ENCODE measurements at regions not wholly inside any gene's neighbourhood (a gene's known extent, or its start where the extent isn't known, plus 50 kb on each side); places are given as distances from the start of the nearest gene placed in this dataset.
"Not testable (repeated sequence)": the region's sequence is repeated elsewhere in the genome, so short reads cannot be mapped to it uniquely, and the experiment has no call there.

DNA sequence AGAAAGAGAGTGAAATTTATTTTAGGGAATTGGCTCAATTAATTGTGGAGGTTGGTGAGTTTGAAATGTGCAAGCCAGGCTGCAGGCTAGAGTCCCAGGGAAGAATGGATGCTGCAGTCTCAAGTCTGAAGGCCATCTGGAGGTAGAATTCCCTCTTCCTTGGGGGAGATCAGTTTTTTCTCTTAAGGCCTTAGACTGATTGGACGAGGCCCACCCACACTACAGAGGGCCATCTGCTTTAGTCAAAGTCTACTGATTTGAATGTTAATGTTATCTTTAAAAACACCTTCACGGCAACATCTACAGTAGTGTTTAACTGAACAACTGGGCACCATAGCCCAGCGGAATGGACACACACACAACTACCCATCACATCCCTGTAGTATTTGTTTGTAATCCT, 245.9 kb upstream of the IRF2BP2 start:
- no peak for DNase-seq

DNA sequence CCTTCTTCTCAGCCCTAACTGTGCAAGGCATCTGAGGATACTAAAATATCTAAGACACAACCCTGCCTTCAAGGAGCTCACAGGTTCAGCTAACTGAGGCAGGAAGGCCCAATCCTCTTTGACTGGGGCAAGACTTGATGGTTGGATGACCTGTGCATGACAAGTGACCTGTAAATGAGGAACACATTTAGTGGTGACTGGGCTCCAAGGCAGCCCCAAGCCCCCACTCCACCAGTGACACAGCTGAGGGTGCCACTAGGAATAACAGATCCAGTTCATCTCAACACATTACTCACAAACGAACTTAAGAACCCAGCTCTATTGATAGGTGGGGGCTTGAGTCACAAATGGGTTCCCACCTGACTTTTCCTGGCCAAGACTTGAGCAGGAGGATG, 244.7 kb upstream of the IRF2BP2 start:
- no peak for DNase-seq

DNA sequence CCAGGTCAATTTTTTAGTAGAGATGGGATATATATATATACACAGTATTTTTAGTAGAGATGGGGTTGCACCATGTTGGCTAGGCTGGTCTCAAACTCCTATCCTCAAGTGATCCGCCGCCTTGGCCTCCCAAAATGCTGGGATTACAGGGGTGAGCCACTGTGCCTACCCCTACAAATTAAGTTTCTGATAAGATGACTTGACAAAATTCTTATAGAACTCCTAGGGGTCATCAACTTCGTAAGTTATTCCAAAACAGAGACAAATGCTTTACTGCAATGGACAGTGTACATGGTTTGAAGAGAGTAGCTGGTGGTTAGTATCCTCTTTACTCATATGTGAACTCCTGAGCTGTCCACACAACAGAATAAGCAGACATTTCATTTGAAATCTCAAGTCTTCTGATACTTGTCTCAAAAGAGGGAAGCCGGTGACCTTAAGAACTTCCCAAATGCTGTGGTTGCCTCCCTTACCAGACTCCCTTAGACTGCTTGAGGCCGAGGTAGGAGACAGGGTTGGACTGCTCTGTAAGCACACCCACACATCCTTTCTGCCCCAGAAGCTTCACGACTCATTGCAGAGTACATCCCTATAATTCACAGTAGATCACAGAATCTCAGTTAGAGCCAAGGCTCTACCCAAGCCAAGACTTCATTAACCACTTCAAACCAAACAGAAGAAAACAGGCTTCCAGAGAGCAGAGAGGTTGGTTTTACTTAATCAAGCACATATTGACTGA, 244.1 kb upstream of the IRF2BP2 start:
- peak; percentile 46 for DNase-seq

DNA sequence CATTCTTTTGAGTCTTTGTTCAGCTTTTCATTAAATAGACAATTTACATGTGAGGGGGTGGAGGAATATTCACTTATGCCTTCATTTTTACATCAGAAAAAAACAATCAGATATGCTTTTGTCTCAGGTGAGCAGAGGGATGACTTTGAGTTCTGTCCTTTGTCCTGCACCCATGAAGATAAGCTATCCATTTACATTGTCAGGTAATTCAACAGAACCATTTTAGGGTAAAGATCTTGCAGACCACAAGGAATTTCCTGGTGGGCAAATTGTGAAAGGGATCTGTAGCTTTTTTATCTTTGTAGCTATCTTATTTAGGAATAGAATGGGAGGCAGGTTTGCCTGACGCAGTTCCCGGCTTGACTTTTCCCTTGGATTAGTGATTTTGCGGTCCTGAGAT, 242.7 kb upstream of the IRF2BP2 start:
- no peak for DNase-seq

DNA sequence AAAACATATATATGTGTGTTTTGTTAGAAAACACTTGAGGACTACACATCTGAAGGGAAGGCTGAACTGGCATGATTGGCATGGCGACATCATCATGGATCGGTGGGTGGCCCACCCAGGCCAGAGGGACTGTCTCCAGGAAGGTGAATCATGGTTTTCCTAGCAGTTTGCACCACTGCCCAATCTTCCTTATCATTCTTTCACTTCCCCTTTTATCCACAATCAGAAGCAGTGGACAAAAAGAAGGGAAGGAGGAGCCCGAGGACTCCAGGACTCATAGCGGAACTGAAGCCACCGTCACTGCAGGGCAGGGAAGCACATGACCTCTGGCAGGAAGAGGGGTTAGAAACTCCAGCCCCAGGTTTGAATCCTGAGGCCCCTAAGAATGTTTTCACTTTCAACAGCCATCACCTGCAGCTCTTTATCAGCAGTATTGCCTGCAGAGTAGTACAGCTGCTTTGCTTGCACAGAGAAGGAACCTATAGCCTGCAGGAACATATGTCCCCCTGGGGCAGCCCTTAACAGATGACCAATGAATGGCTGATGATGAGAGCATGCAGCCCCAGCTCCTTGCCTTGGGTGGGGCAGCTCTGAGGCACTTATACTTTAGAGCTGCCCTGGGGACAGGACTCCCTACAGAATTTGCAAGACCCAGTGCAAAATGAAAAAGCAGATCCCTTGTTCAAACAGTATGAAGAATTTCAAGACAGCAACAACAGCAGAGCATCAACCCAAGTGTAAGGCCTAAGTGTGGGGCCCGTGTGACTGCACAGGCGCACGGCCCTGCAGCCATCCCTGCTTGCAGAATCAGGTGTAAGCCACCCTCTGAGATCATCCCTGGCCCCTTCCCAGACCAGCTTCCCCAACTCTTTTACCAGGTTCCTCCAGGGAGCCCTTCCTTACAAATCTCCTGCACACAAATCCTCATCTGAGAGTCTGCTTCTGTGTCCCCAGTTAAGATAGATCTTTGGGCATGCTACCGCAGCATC, 241.8 kb upstream of the IRF2BP2 start:
- DNase-seq: peak; percentile 92

DNA sequence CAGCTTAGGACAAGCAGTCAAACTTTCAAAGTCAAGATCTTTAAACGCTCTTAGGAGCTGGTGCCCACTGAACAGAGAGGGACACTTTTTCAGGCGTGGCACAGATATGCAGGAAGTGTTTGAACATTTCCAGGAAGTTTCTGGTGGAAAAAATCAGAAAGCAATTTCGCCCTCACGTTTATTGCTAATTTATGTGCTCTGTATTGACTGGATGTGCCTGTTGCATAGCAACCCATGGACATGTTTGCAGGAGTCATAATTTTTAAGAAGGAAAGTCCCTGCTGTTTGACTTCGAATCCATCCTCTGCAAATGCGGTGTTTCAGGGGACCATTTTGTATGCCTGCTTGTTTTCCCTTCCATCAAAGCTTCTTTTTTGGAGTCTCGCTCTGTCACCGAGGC, 239.9 kb upstream of the IRF2BP2 start:
- DNase-seq: no peak

DNA sequence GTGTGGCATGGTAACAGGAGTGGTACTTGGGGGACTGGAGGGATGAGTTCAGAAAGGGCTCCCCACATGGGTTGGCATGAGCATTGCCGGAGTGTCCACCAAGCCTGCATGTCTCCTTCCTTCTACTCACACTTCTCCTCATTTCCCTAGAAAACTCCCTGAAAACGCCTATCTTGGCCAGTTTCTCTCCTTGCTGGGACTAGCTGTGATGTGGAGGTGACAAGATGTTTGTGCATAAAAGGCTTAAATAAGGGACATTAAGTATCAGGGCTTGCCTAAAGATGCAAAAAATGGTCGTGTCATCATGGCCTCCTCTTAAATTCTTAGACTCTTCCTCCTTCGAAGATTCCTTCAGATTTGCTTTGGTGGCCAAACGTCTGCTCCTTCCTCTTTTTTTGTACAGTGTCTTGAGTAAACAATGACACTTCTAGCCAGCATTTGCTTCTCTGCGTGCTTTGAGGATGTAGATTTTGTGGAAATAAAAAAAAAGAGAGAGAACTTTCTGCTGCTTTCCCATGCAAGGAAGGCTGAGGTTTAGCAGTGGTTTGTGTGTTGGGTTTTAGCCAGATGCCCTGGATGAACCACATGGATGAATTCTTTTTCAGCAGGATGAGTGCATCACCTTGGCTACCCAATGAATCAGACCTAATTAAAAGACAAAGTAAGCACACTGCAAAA, 239.1 kb upstream of the IRF2BP2 start:
- peak; percentile 91 for DNase-seq

DNA sequence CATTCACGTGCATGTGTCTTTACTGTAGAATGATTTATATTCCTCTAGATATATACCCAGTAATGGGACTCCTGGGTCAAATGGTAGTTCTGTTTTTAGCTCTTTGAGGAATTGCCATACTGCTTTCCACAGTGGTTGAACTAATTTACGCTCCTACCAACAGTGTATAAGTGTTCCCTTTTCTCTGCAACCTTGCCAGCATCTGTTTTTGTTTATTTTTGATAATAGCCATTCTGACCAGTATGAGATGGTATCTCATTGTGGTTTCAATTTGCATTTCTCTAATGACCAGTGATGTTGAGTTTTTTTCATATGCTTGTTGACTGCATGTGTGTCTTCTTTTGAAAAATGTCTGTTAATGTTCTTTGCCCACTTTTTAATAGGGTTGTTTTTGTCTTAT, 236.8 kb upstream of the IRF2BP2 start:
- not testable (repeated sequence) for DNase-seq

DNA sequence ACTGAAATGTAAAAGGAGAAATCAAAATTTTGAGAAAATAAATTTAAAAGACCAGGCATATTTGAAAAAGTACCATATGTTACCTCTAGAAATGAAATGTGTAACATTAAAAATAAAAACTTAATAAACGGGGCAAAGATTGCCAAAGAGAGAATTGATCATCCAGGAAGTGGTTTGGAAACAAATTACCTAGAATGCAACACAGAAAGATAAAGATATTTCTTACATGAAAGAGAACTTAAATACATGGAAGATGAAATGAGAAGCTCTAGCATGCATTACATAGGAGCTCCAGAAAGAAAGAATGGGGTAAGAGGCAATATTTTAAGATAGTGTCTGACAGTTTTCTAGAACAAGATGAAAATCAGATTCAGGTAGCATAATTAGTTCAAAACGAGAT, 235.9 kb upstream of the IRF2BP2 start:
- DNase-seq: no peak

DNA sequence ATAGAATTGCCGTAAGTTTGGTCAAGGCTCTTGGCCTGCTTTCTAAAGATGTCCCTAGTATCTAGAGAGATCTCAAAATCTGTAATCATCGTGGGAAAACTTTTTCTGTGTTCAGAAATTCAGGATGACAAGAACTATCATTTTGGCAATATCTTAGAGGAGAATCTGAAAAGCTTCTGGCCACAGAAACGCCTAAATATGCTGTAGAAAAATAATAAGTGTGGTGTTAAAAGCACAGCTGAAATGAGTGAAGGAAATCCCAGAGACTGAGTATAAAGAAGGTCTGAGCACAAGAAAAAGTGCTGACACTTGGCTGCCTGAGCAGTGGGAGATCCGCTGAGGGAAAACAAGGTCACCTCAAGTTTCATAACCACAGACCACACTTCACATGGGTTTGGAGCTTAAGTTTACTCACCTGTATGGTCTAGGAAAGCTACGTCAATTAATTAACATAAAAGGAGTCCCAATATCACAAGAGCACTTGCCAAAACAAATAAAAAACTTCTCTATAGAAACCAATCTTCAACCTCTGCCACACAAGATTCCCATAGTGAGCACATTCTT, 235.2 kb upstream of the IRF2BP2 start:
- no peak for DNase-seq

DNA sequence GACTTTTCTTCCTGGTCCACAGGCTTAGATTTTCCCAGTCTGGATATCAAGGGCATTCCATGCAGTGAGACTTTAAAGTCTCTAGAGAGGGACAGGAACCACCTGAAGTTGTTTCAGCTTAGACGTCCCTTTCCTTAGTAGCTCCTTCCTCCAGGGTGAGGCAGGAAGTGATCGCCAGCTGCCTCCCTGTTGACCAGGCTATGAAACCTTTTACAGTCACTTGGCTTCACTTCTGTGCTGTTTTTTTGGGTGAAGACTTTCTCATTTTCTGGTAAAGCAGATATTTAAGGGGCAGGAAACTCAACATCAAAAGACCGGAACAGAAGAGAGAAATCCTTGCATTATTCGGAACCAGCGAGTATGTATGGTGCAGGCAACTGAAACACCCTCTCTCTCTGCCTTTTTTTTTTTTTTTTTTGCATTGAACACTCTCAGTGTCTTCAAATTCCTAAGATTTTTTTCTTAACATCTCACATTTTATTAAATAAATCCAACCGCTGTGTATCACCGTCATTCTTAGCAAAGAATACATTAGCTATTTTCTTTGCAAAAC, 234.6 kb upstream of the IRF2BP2 start:
- no peak for DNase-seq

DNA sequence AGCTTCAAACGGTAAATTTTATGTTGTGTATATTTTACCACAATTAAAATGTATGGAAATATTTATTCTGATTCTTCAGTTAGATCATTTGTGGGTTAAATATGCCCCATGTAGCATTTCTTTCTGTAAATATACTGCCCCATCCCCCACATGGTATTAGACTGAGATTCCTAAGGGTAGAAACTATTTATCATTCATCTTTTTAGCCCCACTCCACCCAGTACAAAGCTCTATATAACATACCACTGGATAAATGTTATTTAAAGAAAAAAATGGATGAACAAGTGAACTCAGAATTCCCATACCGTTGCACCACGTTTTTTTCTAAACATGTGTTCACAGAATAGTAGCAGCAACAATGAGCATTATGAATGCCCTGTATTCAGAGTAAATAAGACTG, 234.0 kb upstream of the IRF2BP2 start:
- no peak for DNase-seq

DNA sequence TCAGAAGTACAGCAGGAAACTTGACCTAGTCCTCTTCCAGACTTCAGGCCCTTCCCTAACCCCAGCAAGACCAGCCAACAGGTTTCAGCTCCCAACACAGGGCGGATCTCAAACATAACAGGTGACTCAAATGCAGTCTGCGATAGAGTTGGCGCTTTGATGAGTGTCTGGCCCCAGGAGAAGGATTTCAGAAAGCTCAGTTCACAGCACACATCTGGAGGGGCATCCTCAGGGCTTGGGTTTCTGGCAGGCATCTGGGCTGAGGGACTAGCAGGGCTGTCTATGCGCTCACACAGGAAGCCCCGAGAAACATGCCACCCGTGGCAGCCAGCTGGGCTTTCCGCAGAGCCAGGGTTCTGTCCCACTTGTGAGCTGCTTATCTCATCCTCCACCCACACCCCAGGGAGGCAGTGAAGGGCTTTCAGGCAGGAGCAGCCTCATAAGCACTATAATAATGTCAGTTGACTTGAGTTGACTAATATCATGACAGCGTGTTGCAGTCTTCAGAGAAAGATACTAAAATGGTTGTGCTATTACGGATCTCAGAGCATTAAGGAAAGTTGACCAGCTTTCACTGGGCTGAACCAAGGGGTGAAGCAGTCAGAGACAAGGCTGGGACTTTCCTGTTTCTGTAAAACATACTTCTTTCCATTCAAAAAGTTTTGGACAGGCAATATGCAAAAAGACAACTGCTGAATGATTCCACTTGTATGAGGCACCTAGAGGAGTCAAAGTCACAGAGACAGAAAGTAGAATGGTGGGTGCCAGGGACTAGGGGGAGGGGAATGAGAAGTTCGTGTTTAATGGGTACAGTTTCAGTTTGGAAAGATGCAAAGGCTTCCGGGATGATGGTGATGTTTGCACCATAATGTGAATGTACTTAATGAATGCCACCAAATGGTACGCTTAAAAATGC, 233.0 kb upstream of the IRF2BP2 start:
- peak; percentile 44 for DNase-seq

DNA sequence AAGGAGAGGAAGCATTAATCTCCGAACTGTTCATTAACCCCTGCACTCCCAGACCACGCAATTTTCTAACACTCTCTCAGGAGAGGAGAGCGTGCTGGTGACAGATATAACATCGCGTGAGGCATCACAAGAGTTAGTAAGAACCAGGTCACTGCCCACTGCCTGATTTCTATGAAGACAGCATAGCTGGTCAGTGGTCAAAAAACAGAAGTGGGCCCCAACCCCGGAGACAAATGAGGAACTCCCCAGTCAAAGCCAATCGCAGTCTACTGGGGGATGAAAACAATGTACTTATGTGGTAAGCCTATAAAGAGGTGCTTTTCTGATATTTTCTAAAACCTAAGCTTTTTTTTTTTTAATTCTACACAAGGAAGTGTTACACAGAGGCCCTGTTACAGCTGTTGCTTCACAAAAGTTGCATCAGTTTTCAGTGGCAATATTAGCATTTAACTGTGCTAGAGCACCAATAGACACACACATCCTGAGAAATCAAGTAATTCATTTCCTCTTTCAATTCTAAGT, 231.8 kb upstream of the IRF2BP2 start:
- peak; percentile 97 for DNase-seq

DNA sequence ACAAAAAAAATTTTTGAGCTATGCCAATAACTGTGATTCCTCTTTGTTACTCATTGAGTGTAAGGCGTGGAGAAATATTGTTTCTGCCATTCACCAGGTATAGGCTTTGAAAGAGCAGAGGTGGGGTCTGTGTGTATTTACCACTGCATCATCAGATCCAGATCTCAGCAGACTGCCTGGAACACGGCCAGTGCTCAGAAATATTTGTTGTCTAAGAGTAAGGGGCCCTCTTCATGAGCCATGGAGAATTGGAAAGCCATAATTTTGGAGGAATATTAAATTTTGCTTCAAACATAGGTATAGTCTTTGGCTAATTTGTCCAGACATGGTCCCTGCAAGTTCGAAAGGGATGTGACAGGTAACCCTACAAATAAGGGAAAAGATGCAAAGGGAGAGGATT, 231.3 kb upstream of the IRF2BP2 start:
- peak; percentile 67 for DNase-seq

DNA sequence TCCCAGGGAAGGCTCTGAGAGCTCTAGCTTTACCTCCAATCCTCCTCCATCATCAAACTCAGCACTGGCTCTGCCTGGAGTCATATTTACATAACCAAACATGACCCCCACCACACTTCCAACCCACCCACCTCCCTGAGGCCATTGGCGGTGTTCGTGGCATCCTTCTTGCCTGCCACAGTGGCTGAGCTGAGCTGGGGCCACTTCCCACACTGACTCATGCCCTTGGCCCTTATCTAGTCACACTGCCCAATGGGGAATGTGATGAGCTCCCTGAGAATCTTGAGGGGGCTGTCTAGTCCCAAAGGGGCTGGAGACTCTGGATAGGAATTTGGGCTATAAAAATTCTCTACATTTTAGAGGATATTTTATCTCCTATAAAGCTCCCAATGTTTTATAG, 230.9 kb upstream of the IRF2BP2 start:
- peak; percentile 69 for DNase-seq

DNA sequence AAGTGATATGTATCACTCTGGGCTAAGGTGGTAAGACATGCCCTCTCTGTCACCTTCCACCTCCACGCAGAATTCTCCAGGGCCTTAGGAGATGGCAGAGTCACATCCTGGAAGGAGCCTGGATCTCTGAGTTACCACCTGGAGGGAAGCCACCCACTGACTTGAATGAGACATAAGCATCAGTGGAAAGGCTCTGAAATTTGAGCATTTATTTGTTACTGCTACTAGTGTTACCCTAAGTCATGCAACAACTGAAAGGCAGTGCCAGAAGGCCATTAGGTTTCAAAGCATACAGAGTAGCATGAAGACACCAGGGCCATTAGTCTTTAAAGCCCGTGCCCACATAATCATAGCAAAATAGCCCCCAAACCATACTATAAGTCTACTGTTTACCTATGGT, 230.3 kb upstream of the IRF2BP2 start:
- DNase-seq: no peak

DNA sequence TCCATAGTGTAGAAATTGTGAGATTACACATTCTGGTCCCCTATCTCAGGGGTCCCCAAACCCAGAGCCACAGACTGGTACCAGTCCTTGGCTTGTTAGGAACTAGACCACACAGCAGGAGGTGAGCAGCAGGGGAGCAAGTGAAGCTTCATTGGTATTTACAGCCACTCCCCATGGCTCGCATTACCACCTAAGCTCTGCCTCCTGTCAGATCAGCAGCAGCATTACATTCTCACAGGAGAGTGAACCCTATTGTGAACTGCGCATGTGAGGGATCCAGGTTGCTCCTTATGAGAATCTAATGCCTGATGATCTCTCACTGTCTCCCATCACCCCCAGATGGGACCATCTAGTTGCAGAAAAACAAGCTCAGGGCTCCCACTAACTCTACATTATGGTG, 229.7 kb upstream of the IRF2BP2 start:
- DNase-seq: peak; percentile 35

DNA sequence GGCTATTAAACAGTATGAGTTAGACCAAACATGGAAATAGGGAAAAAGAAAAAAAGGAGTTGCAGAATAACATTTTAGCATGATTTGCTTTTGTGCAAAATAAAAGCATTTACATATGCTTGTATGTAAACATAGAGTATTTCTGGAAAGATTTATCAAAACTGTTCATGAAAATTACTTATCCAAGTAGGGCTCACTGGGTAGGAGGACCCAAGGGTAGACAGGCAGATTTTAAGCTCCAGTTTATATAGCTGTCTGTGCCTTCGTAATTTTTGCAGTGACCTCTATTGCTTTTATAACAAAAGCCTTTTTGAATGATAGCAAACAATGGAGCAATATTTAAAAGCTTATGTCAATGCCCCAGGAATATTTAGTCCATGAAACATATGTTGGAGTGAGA, 228.8 kb upstream of the IRF2BP2 start:
- DNase-seq: no peak

DNA sequence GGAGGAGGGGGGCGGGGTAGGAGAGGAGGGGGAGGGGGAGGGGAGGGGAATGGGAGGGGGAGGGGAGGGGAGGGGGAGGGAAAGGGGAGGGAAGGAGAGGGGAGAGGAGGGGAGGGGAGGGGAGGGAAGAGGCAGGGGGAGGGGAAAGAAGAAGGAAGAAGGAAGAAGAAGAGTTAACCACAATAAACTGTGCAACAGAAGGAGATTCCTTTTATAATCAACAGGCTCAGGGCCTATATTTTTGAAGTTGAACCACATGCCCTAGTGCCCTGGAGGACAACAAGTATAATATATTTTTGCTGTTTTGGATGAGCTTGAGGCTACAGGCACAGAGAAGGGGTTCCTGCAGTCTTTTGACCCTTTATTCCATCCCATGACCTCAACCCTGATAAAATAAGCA, 228.2 kb upstream of the IRF2BP2 start:
- DNase-seq: peak; percentile 86

DNA sequence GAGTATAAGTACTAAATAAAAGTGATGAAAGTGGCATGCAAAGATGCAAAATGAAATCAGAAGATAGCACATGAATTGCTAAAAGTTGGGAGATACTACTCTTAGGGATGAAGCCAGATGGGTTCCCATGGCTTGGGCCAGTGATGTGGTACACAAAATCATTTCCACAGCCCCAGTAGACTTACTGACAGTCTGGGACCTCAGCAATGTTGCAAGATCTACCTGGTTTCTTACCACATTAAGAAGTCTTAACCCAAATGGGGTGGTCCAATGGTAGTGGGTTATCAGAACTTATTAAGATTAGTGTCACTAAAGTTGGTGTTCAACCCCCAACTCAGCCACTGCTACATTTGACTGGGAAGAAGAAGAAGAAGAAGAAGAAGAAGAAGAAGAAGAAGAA, 227.7 kb upstream of the IRF2BP2 start:
- DNase-seq: peak; percentile 55
